ENCODE measurements at regions not wholly inside any gene's neighbourhood (a gene's known extent, or its start where the extent isn't known, plus 50 kb on each side); places are given as distances from the start of the nearest gene placed in this dataset.

GRCh38 chr10:130261766-130262165 is 125.6 kb downstream of the GLRX3 start:
- Histone ChIP-seq H3K4me3 (ENCODE audit: low read depth, low read length, poor library complexity, severe bottlenecking) (no peak overlapping the region), H3K27ac (ENCODE audit: low read depth, low read length, poor library complexity, severe bottlenecking) (no peak overlapping the region), H3K4me1 (ENCODE audit: insufficient read depth, low read length, poor library complexity, severe bottlenecking) (no peaks in the 10 kb centered on the region), H3K36me3 (ENCODE audit: insufficient read depth, low read length, poor library complexity, severe bottlenecking) (no peaks in the 10 kb centered on the region), H3K27me3 (replicated peaks; ENCODE audit: insufficient read depth, low read depth, low read length, poor library complexity) (no peaks in the 10 kb centered on the region), H3K9me3 (ENCODE audit: low read depth, low read length, poor library complexity, severe bottlenecking) (no peaks in the 10 kb centered on the region)
- intact Hi-C loops (cut with micrococcal nuclease; ENCODE audit: unreplicated experiment) = no loop called here
- ChIA-PET POLR2A (ENCODE audit: low non-redundant PET) (no interaction called here), CTCF (no interaction called here)
- no TSS peak for BruUV-seq (replicated peaks)
- TF ChIP-seq EZH2 (IDR thresholded peaks at IDR 0.05; ENCODE audit: borderline replicate concordance, low read depth, low read length, poor library complexity, severe bottlenecking) = no peak
- no peak for TF ChIP-seq CTCF (conservative IDR thresholded peaks at IDR 0.05; ENCODE audit: low read depth, low read length)
- no peak for DNase-seq (ENCODE audit: low spot score)

- peaks cover under 1% of the 10 kb centered on the region for H3K27me3 ChIP-seq (replicated peaks; ENCODE audit: insufficient read depth, low read depth, low read length, poor library complexity)
- no peak for TF ChIP-seq EZH2 (IDR thresholded peaks at IDR 0.05; ENCODE audit: borderline replicate concordance, low read depth, low read length, poor library complexity, severe bottlenecking)
- TF ChIP-seq CTCF (conservative IDR thresholded peaks at IDR 0.05; ENCODE audit: low read depth, low read length) = no peak
- intact Hi-C loops (cut with micrococcal nuclease; ENCODE audit: unreplicated experiment) = no loop called here
- no peaks in the 10 kb centered on the region for H3K4me1 ChIP-seq (ENCODE audit: insufficient read depth, low read length, poor library complexity, severe bottlenecking)
- no peak overlapping the region for H3K4me3 ChIP-seq (ENCODE audit: low read depth, low read length, poor library complexity, severe bottlenecking)
- H3K27ac ChIP-seq (ENCODE audit: low read depth, low read length, poor library complexity, severe bottlenecking) = no peak overlapping the region
- CTCF ChIA-PET = no interaction called here
- POLR2A ChIA-PET (ENCODE audit: low non-redundant PET) = no interaction called here
- peak; percentile 3 for DNase-seq (ENCODE audit: low spot score)
- H3K9me3 ChIP-seq (ENCODE audit: low read depth, low read length, poor library complexity, severe bottlenecking) = no peaks in the 10 kb centered on the region
- H3K36me3 ChIP-seq (ENCODE audit: insufficient read depth, low read length, poor library complexity, severe bottlenecking) = no peaks in the 10 kb centered on the region
- no TSS peak for BruUV-seq (replicated peaks)
Measured at GRCh38 chr10:130263289-130263688, 127.1 kb downstream of the GLRX3 start.

- DNase-seq (ENCODE audit: low spot score) = no peak
- H3K4me1 ChIP-seq (ENCODE audit: insufficient read depth, low read length, poor library complexity, severe bottlenecking) = no peaks in the 10 kb centered on the region
- ChIA-PET POLR2A (ENCODE audit: low non-redundant PET) (no interaction called here), CTCF (no interaction called here)
- H3K36me3 ChIP-seq (ENCODE audit: insufficient read depth, low read length, poor library complexity, severe bottlenecking) = no peaks in the 10 kb centered on the region
- no peak overlapping the region for H3K27ac ChIP-seq (ENCODE audit: low read depth, low read length, poor library complexity, severe bottlenecking)
- no peaks in the 10 kb centered on the region for H3K9me3 ChIP-seq (ENCODE audit: low read depth, low read length, poor library complexity, severe bottlenecking)
- no peak overlapping the region for H3K4me3 ChIP-seq (ENCODE audit: low read depth, low read length, poor library complexity, severe bottlenecking)
- BruUV-seq (replicated peaks) = no TSS peak
- H3K27me3 ChIP-seq (replicated peaks; ENCODE audit: insufficient read depth, low read depth, low read length, poor library complexity) = peaks cover 12% of the 10 kb centered on the region
- TF ChIP-seq EZH2 (IDR thresholded peaks at IDR 0.05; ENCODE audit: borderline replicate concordance, low read depth, low read length, poor library complexity, severe bottlenecking) (no peak), CTCF (conservative IDR thresholded peaks at IDR 0.05; ENCODE audit: low read depth, low read length) (no peak)
- intact Hi-C loops (cut with micrococcal nuclease; ENCODE audit: unreplicated experiment) = no loop called here
Measured at GRCh38 chr10:130265542-130265941, 129.4 kb downstream of the GLRX3 start.

Measured in A673 (cell line).